Activated naive CD8-positive, alpha-beta T cell (primary cell): ENCODE measurements at regions not wholly inside any gene's neighbourhood (a gene's known extent, or its start where the extent isn't known, plus 50 kb on each side); places are given as distances from the start of the nearest gene placed in this dataset.
"Not testable (repeated sequence)": the region's sequence is repeated elsewhere in the genome, so short reads cannot be mapped to it uniquely, and the experiment has no call there.

Source experiments
- H3K27ac Mint-ChIP-seq: one replicate; pipeline ENCODE4 v1.8.0; 2021; ENCODE audit warnings: mixed read lengths
- H3K27me3 Mint-ChIP-seq: one replicate; pipeline ENCODE4 v1.8.0; 2021; ENCODE audit warnings: mixed read lengths
- H3K36me3 Mint-ChIP-seq: one replicate; pipeline ENCODE4 v1.8.0; 2021; ENCODE audit warnings: mixed read lengths
- H3K4me1 Mint-ChIP-seq: one replicate; pipeline ENCODE4 v1.8.0; 2021; ENCODE audit warnings: low read depth, mixed read lengths
- H3K4me3 Mint-ChIP-seq: one replicate; pipeline ENCODE4 v1.8.0; 2021; ENCODE audit warnings: mild to moderate bottlenecking, mixed read lengths
- H3K9me3 Mint-ChIP-seq: one replicate; pipeline ENCODE4 v1.8.0; 2021; ENCODE audit warnings: low read depth, mixed read lengths

DNA sequence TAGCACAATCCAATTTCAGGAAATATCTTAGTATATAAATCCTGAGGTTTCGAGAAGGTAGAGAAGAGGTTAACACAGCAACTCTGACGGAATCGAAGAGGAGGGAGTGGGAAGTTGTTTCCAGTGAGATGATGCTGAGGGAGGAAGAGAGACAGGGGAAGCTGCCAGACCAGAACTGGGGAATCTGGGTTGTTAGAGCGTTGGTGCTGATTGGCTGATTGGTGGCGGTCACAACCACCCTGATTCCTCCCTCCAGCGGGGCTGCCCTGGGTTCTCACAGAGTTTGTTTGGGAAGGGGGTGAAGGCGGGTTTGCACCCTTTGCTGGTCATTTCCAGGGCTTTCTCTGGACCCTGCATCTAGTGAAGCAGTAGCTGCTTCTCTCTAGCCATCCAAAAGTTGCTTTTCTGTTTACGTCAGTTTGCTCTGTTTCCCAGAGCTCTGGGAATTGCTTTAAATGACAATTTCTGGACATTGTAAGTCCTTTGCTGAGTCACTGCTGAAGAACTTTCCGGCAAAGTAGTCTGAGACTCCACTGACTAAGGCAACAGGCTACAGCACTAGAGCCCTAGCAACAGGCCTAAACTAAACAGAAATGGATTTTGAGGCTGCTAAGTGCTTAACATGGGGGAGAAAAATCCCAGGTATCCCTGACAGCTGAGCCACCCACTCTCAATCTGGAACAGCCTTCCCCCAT, 90.1 kb downstream of the TENT5C start:
- Mint-ChIP-seq H3K4me1 (no peaks in the 10 kb centered on the region), H3K27ac (no peak overlapping the region), H3K36me3 (no peaks in the 10 kb centered on the region), H3K4me3 (no peak overlapping the region), H3K27me3 (peaks cover 4% of the 10 kb centered on the region), H3K9me3 (no peaks in the 10 kb centered on the region)

DNA sequence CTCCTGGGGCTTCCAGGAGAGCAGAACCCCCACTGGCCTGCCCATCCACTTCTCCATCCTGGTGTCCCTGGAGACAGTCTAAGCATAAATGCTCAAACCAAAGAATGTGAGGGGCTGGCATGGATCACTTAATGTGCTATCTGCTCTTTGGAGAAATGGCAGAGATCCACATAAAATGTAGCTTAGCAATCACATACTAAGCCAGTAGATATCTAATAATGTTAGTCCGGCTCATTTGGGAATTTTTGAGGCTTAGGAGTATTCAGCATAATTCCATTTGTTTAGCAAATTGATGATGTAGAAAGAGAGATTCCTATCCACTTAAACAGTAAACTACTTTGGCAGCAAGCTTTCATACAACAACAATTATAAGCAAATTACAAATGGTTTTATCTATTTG, 90.7 kb downstream of the TENT5C start:
- Mint-ChIP-seq H3K36me3 (no peaks in the 10 kb centered on the region), H3K27ac (no peak overlapping the region), H3K4me1 (no peaks in the 10 kb centered on the region), H3K4me3 (no peak overlapping the region), H3K9me3 (no peaks in the 10 kb centered on the region), H3K27me3 (peaks cover 4% of the 10 kb centered on the region)

DNA sequence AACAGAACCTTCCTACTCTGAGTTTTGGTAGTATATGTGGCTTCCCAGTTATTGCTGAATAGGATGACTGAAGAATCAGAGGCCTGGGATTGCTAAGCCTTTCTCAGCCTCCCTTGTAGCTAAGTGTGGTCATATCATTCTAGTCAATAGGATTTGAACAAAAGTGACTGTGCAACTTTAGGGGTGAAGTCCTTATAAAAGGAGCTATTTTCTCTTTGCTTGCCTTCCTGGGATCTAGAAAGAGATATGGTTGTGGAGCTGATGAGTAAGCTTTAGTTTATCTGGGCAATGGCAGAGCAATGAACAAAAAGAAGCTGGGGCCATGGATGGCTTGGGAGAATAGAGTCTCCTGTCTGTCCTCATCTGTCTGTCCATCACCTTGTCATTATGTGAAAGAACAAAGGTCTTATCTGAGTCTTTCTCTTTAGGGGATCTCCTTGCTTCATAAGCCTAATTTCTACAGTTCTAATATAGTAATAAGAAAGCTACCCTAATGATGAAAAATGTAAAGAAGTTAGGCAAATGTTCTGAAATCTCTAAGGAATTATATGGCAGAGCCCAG, 91.5 kb downstream of the TENT5C start:
- Mint-ChIP-seq H3K36me3 (no peaks in the 10 kb centered on the region), H3K4me3 (no peak overlapping the region), H3K27me3 (peaks cover 4% of the 10 kb centered on the region), H3K4me1 (no peaks in the 10 kb centered on the region), H3K9me3 (no peaks in the 10 kb centered on the region), H3K27ac (no peak overlapping the region)

DNA sequence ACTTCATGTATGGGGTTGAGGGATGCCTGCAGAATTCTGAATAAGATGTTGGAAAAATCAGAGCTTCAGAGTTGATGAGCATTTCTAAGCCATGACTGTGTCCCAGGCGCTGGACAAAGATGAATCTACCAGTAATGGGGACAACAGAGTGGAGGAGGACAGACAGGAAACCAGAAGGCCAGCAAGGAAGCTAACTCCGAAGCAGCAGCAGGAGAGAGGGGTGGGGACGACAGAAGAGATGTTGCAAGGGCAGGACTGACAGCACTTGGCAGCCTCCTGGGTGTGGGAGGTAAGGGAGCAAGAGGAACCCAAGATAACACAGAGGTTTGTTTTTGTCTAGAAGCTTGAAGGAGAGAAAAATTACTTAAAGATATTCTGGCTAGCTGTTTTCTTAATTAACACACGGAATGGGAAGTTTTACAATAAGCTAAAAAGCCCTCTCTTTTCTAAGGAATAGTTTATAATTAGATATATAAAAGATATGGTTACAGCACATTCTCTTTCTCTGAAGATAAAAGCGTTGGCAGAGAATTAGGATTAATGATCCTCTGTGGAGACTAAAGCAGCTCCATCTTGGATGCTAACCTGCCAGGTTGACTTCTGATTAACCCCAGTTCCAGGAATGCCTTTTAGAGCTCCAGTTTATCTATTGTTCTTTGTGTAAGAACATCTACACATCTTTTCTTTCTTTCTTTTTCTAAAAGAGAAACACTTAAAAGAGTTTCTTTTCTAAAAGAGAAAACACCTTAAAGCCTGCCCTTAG, 92.7 kb downstream of the TENT5C start:
- Mint-ChIP-seq H3K27ac (no peak overlapping the region), H3K9me3 (no peaks in the 10 kb centered on the region), H3K4me3 (no peak overlapping the region), H3K27me3 (peaks cover 7% of the 10 kb centered on the region), H3K36me3 (no peaks in the 10 kb centered on the region), H3K4me1 (no peaks in the 10 kb centered on the region)

DNA sequence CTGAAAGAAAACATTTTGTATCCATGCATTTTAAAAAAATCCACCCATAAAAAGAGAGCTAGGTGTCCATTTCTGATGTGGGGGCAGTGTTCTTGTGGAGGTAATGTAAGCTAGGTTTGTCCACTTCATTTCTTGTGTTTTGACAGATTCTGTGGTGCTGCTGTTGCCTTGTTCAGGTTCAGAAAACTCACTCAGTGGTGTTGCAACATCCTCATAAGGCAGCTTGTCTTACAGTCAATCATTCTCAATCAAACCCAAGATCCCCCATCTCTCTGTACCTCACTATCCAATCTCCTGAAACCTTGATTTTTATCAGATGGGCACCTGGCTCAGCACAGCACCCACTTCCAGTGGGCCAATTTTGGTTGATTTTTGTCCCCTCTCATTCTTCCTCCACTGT, 94.1 kb downstream of the TENT5C start:
- H3K4me1 Mint-ChIP-seq, result no peaks in the 10 kb centered on the region
- peaks cover 7% of the 10 kb centered on the region for H3K27me3 Mint-ChIP-seq
- no peak overlapping the region for H3K27ac Mint-ChIP-seq
- H3K4me3 Mint-ChIP-seq, result no peak overlapping the region
- no peaks in the 10 kb centered on the region for H3K9me3 Mint-ChIP-seq
- H3K36me3 Mint-ChIP-seq, result no peaks in the 10 kb centered on the region

DNA sequence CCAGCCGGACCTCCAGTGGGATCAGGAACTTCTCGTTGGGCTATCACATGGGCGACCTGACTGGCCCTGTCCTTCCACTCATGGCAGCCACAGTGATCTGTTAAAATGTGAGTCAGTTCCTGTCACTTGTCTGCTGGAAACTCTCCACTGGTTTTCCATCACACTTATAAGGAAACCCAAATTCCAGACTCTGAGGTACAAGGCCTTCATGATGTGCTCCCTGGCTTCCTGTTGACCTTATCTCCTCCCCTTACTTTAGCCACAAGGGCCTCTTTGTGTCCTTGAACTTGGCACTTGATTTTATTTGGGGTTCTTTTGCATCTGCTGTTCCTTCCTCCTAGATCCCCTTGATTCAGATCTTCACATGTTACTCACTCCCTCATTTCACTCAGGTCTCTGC, 96.8 kb downstream of the TENT5C start:
- no peaks in the 10 kb centered on the region for H3K9me3 Mint-ChIP-seq
- no peaks in the 10 kb centered on the region for H3K36me3 Mint-ChIP-seq
- no peak overlapping the region for H3K27ac Mint-ChIP-seq
- H3K4me3 Mint-ChIP-seq, result no peak overlapping the region
- peaks cover 8% of the 10 kb centered on the region for H3K27me3 Mint-ChIP-seq
- no peaks in the 10 kb centered on the region for H3K4me1 Mint-ChIP-seq

DNA sequence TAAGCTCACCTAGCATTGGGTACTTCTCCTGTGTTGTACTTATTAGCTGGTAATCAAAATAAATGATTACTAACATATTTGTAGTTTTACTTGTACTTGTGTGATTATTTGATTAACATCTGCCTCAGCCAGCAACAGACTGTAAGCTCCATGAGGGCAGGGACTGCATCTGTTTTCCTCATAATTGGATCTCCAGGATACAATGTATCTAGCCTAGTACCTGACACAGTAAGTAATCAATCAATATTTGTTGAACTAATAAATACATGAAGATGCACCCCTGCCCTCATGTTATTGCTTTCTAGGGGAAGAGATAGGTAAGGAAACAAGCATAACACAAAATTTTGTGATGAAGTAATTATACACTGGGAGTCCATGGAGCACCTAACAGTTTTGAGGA, 101.5 kb downstream of the TENT5C start:
- H3K9me3 Mint-ChIP-seq, result no peaks in the 10 kb centered on the region

DNA sequence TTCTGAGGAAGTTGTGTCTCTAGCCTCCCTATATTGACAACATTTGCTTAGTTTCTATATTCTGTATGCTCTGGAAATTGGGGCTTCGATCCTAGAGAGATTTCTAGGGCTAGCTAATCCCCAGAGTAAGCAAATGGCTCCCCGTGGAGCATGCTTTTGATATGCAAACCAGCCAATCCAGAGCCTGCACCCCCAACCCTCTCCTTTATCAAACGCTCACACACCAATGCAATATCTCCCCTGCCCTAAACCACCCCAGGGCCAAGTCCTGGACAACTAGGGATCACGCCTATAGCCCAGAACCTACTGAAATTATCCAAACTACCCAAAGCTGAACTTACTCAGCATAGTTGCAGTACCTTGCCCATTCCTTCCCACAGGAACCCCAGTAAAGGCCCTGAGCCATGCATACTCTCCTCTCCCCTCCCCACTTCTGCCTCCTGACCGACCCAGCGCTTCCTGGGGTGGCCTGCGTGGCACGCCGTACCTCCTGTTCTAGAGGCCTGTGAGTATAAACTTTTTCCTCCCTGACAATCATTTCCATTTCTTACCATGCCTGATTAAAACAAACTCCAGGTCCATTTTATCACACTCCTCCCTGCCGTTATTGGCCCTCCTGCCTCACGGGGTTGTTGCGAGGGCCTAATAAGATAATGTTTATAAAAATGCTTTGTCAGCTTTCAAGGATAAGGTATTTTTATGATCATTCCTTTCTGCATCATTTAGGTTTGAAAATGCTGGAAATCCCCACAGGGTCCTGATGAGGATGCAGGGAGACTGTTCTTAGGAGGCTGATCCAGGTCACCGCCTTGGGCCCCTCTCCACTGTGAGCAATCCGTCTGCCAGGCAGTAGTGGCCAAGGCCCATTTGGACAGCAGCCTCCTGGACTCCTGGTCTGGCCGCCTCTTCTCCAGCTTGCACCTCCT, 102.7 kb downstream of the TENT5C start:
- Mint-ChIP-seq H3K4me1 (no peaks in the 10 kb centered on the region), H3K4me3 (no peak overlapping the region), H3K27ac (no peak overlapping the region), H3K9me3 (no peaks in the 10 kb centered on the region), H3K27me3 (peaks cover 12% of the 10 kb centered on the region), H3K36me3 (no peaks in the 10 kb centered on the region)

More for the DNA sequence above, 101.5 kb downstream of the TENT5C start:
- Mint-ChIP-seq H3K36me3 (no peaks in the 10 kb centered on the region), H3K4me3 (no peak overlapping the region), H3K4me1 (no peaks in the 10 kb centered on the region), H3K27ac (no peak overlapping the region), H3K27me3 (peaks cover 15% of the 10 kb centered on the region)

DNA sequence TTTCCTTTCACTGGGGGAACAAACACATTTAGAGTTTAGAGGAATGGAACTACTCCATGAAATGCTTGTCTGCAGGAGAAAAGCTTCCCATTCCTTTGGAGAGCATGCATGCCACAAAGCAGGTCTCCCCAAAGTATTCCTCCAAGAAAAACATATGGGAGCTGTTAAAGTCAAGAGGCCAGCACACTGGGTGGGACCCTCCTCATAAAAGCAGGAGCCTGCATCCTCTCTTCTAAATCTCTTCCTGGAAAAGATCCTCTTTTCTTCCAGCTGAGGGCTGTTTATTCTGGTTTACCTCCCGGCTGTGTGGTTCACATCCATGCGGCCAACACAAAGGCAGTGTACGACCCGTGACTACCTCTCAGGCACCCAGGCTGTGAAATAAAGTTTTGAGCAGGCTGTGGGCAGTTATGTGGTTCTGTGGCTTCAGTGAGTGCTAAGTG, 103.4 kb downstream of the TENT5C start:
- Mint-ChIP-seq H3K27ac (no peak overlapping the region), H3K9me3 (no peaks in the 10 kb centered on the region), H3K4me3 (no peak overlapping the region), H3K27me3 (peaks cover 12% of the 10 kb centered on the region), H3K36me3 (no peaks in the 10 kb centered on the region), H3K4me1 (no peaks in the 10 kb centered on the region)

DNA sequence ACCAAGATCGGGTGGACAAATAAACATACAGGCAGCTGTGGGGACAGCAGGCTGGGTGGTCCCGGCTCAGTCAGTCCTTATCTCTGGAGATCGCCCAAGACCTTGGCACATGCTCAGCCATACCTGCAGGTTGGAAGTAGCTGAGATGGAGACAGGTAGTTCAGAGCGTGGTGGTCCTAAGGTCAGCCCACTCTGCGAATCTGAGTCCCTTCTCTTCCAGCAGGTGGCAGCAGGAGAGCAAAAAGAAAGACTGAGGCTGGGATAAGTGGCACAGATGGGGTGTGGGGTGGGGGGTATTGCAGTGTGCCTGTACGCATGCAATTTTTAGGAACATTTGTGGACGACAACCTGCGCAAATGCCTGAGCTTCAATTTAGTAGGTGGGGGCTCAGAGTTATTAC, 104.9 kb downstream of the TENT5C start:
- Mint-ChIP-seq H3K9me3 (no peaks in the 10 kb centered on the region), H3K27ac (no peak overlapping the region), H3K27me3 (peaks cover 12% of the 10 kb centered on the region), H3K36me3 (no peaks in the 10 kb centered on the region), H3K4me3 (no peak overlapping the region), H3K4me1 (no peaks in the 10 kb centered on the region)

DNA sequence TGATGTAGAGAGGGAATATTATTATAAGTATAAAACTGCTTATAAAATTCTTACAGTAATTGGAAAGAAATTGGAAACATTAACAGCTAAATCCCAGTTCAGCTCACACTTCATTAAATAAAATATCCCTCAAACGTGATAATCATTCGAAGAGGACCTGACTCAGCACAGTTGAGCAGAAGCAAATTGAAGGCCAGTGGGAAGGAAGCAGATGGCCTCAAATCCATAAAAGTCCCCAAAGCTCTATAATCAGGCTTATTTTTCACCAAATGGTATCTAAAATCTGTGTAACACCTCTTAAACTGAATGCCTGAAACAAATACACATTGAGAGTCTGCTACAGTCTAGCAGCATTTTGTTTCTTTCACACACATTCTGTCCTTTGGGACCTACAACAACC, 106.8 kb downstream of the TENT5C start:
- H3K4me1 Mint-ChIP-seq, result no peaks in the 10 kb centered on the region
- no peak overlapping the region for H3K4me3 Mint-ChIP-seq
- peaks cover 7% of the 10 kb centered on the region for H3K27me3 Mint-ChIP-seq
- peaks cover 4% of the 10 kb centered on the region for H3K9me3 Mint-ChIP-seq
- no peak overlapping the region for H3K27ac Mint-ChIP-seq
- no peaks in the 10 kb centered on the region for H3K36me3 Mint-ChIP-seq

DNA sequence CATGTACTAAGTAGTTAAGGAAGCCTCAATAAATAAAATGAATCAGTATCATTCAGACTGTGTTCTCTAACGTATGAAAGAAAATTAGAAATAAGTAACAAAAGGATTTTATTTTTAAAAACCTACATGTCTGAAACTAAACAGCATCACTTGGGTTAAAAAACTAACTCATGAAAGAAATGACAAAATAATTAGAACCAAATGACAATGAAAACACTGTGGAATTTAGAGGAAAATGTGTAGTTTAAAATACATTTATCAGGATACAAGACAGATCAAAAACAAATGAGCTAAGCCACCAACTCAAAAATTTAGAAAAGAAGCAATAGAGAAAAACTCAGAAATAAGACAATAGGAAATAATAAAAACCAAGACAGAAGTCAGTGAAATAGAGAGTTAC, 108.7 kb downstream of the TENT5C start:
- H3K27me3 Mint-ChIP-seq, result peaks cover 4% of the 10 kb centered on the region
- H3K9me3 Mint-ChIP-seq, result peaks cover 4% of the 10 kb centered on the region
- peaks cover 2% of the 10 kb centered on the region for H3K36me3 Mint-ChIP-seq
- no peak overlapping the region for H3K4me3 Mint-ChIP-seq
- H3K27ac Mint-ChIP-seq, result no peak overlapping the region
- H3K4me1 Mint-ChIP-seq, result peaks cover 7% of the 10 kb centered on the region

DNA sequence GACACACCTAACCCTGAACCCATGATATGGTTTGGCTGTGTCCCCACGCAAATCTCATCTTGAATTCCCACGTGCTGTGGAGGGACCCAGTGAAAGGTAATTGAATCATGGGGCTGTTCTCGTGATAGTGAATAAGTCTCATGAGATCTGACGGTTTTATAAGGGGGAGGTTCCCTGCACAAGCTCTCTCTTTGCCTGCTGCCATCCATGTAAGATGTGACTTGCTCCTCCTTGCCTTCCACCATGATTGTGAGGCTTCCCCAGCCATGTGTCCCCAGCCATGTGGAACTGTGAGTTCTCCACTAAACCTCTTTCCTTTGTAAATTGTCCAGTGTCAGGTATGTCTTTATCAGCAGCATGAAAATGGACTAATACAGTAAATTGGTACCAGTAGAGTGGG, 110.2 kb downstream of the TENT5C start:
- peaks cover 10% of the 10 kb centered on the region for H3K27me3 Mint-ChIP-seq
- not testable (repeated sequence) for H3K36me3 Mint-ChIP-seq, H3K27ac Mint-ChIP-seq, H3K4me3 Mint-ChIP-seq, H3K9me3 Mint-ChIP-seq, H3K4me1 Mint-ChIP-seq

DNA sequence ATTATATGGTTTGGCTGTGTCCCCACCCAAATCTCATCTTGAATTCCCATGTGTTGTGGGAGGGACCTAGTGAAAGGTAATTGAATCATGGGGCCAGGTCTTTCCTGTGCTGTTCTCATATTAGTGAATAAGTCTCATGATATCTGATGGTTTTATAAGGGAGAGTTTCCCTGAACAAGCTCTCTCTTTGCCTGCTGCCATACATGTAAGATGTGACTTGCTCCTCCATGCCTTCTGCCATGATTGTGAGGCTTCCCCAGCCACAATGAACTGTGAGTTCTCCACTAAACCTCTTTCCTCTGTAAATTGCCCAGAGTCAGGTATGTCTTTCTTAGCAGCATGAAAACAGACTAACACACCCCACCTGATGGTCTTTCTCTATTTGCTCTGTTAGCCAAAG, 112.1 kb downstream of the TENT5C start:
- H3K9me3 Mint-ChIP-seq, H3K4me1 Mint-ChIP-seq, H3K4me3 Mint-ChIP-seq, H3K36me3 Mint-ChIP-seq, H3K27ac Mint-ChIP-seq, H3K27me3 Mint-ChIP-seq: not testable (repeated sequence)

DNA sequence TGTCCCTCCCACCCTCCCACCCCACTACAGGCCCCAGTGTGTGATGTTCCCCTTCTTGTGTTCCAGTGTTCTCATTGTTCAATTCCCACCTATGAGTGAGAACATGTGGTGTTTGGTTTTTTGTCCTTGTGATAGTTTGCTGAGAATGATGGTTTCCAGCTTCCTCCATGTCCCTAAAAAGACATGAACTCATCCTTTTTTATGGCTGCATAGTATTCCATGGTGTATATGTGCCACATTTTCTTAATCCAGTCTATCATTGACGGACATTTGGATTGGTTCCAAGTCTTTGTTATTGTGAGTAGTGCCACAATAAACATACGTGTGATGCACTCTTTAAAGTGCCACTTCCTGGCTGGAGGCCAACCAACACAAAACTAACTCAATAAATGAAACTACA, 112.7 kb downstream of the TENT5C start:
- not testable (repeated sequence) for H3K27ac Mint-ChIP-seq, H3K27me3 Mint-ChIP-seq, H3K9me3 Mint-ChIP-seq, H3K4me3 Mint-ChIP-seq, H3K4me1 Mint-ChIP-seq, H3K36me3 Mint-ChIP-seq
